ENCODE measurements at regions not wholly inside any gene's neighbourhood (a gene's known extent, or its start where the extent isn't known, plus 50 kb on each side); places are given as distances from the start of the nearest gene placed in this dataset.

DNA sequence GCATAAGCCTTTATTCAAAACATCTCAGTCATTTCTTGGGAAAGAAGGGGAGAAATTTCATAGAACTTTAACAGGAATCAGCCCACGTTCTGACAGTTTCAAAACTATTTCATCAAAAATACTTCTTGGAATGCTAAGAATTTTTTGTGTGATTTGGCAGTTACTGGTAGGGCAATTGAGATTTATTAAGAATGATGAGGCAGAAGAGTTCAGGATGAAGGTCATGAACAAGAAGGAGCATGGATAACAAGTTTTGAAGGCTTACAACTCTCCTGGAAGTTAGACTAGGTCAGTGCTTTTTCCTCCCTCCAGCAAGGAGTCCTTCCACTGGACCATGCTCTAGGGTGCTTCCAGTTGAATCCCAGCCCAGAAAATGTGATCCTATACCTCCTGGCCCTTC, 569.9 kb downstream of the ANKRD7 start:
- intact Hi-C loops (cut with micrococcal nuclease; ENCODE audit: unreplicated experiment): no loop called here
- Histone ChIP-seq H3K36me3 (ENCODE audit: control insufficient read depth, insufficient read depth, low read length) (no peaks in the 10 kb centered on the region), H3K27me3 (replicated peaks; ENCODE audit: control insufficient read depth, insufficient read depth, low read length) (no peaks in the 10 kb centered on the region), H3K4me3 (ENCODE audit: low read depth, low read length) (no peak overlapping the region), H3K9me3 (no peaks in the 10 kb centered on the region), H3K4me1 (no peaks in the 10 kb centered on the region)
- BruUV-seq (replicated peaks): no TSS peak
- Mint-ChIP-seq H3K36me3 (ENCODE audit: insufficient read depth, unreplicated experiment) (no peaks in the 10 kb centered on the region), H3K4me1 (ENCODE audit: low read depth, unreplicated experiment) (no peaks in the 10 kb centered on the region), H3K9me3 (ENCODE audit: unreplicated experiment) (no peaks in the 10 kb centered on the region), H3K27ac (ENCODE audit: unreplicated experiment) (no peak overlapping the region), H3K27me3 (ENCODE audit: insufficient read depth, unreplicated experiment) (peaks cover 12% of the 10 kb centered on the region), H3K4me3 (ENCODE audit: unreplicated experiment) (no peak overlapping the region)
- CTCF ChIA-PET: no interaction called here
- DNase-seq: no peak
- TF ChIP-seq, protein P1, sequence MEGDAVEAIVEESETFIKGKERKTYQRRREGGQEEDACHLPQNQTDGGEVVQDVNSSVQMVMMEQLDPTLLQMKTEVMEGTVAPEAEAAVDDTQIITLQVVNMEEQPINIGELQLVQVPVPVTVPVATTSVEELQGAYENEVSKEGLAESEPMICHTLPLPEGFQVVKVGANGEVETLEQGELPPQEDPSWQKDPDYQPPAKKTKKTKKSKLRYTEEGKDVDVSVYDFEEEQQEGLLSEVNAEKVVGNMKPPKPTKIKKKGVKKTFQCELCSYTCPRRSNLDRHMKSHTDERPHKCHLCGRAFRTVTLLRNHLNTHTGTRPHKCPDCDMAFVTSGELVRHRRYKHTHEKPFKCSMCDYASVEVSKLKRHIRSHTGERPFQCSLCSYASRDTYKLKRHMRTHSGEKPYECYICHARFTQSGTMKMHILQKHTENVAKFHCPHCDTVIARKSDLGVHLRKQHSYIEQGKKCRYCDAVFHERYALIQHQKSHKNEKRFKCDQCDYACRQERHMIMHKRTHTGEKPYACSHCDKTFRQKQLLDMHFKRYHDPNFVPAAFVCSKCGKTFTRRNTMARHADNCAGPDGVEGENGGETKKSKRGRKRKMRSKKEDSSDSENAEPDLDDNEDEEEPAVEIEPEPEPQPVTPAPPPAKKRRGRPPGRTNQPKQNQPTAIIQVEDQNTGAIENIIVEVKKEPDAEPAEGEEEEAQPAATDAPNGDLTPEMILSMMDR (IDR thresholded peaks at IDR 0.05; ENCODE audit: insufficient read depth in 1 of 2, low read depth in 1 of 2, low read length in 1 of 2, severe bottlenecking in 1 of 2, unreplicated experiment in 1 of 2): no peak
- POLR2A ChIA-PET: no interaction called here

DNA sequence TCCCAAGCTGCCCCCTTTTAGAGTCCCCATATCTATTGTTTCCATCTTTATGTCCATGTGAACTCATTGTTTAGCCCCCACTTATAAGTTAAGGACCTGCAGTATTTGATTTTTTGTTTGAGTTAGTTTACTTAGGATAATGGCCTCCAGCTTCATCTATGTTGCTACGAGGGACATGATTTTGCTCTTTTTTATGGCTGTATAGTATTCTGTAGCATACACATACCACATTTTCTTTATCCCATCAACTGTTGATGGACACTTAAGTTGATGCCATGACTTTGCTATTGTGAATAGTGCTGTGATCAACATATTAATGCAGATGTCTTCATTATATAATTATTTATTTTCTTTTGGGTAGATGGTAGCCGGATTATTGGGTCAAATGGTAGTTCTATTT, 576.9 kb downstream of the ANKRD7 start:
- Mint-ChIP-seq H3K4me3 (ENCODE audit: unreplicated experiment) (no peak overlapping the region), H3K9me3 (ENCODE audit: unreplicated experiment) (no peaks in the 10 kb centered on the region), H3K27me3 (ENCODE audit: insufficient read depth, unreplicated experiment) (peaks cover 17% of the 10 kb centered on the region), H3K36me3 (ENCODE audit: insufficient read depth, unreplicated experiment) (no peaks in the 10 kb centered on the region), H3K4me1 (ENCODE audit: low read depth, unreplicated experiment) (peaks cover 8% of the 10 kb centered on the region), H3K27ac (ENCODE audit: unreplicated experiment) (no peak overlapping the region)
- Histone ChIP-seq H3K36me3 (ENCODE audit: control insufficient read depth, insufficient read depth, low read length) (no peaks in the 10 kb centered on the region), H3K4me1 (no peaks in the 10 kb centered on the region), H3K9me3 (no peaks in the 10 kb centered on the region), H3K27me3 (replicated peaks; ENCODE audit: control insufficient read depth, insufficient read depth, low read length) (no peaks in the 10 kb centered on the region), H3K4me3 (ENCODE audit: low read depth, low read length) (no peak overlapping the region)
- intact Hi-C loops (cut with micrococcal nuclease; ENCODE audit: unreplicated experiment): no loop called here
- TF ChIP-seq, protein P1 (IDR thresholded peaks at IDR 0.05; ENCODE audit: insufficient read depth in 1 of 2, low read depth in 1 of 2, low read length in 1 of 2, severe bottlenecking in 1 of 2, unreplicated experiment in 1 of 2): no peak
- DNase-seq: no peak
- ChIA-PET POLR2A (no interaction called here), CTCF (no interaction called here)
- BruUV-seq (replicated peaks): no TSS peak

DNA sequence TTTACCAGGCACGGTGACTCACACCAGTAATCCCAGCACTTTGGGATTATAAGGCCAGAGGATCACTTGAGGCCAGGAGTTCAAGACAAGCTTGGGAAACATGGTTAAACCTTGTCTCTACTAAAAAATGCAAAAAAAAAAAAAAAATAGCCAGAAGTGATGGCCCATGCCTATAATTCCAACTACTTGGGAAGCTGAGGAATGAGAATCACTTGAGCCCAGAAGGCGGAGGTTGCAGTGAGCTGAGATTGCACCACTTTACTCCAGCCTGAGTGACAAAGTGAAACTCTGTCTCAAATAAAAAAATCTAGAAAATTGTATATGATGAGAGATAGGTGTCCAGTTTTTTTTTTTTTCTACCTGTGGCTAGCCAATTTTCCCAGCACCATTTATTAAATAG, 578.2 kb downstream of the ANKRD7 start:
- no TSS peak for BruUV-seq (replicated peaks)
- ChIA-PET CTCF (no interaction called here), POLR2A (no interaction called here)
- peaks cover 8% of the 10 kb centered on the region for H3K4me1 Mint-ChIP-seq (ENCODE audit: low read depth, unreplicated experiment)
- no peak overlapping the region for H3K4me3 ChIP-seq (ENCODE audit: low read depth, low read length)
- no peaks in the 10 kb centered on the region for H3K36me3 Mint-ChIP-seq (ENCODE audit: insufficient read depth, unreplicated experiment)
- no peak overlapping the region for H3K4me3 Mint-ChIP-seq (ENCODE audit: unreplicated experiment)
- no peaks in the 10 kb centered on the region for H3K9me3 ChIP-seq
- H3K4me1 ChIP-seq: no peaks in the 10 kb centered on the region
- no peak for DNase-seq
- no peaks in the 10 kb centered on the region for H3K9me3 Mint-ChIP-seq (ENCODE audit: unreplicated experiment)
- TF ChIP-seq, protein P1 (IDR thresholded peaks at IDR 0.05; ENCODE audit: insufficient read depth in 1 of 2, low read depth in 1 of 2, low read length in 1 of 2, severe bottlenecking in 1 of 2, unreplicated experiment in 1 of 2): no peak
- no peaks in the 10 kb centered on the region for H3K36me3 ChIP-seq (ENCODE audit: control insufficient read depth, insufficient read depth, low read length)
- H3K27me3 ChIP-seq (replicated peaks; ENCODE audit: control insufficient read depth, insufficient read depth, low read length): no peaks in the 10 kb centered on the region
- intact Hi-C loops (cut with micrococcal nuclease; ENCODE audit: unreplicated experiment): no loop called here
- no peak overlapping the region for H3K27ac Mint-ChIP-seq (ENCODE audit: unreplicated experiment)
- peaks cover 16% of the 10 kb centered on the region for H3K27me3 Mint-ChIP-seq (ENCODE audit: insufficient read depth, unreplicated experiment)

Measured in Caco-2 (cell line).